Inflammatory macrophage treated with lipopolysaccharide for 1 hour (primary cell): ENCODE measurements at regions not wholly inside any gene's neighbourhood (a gene's known extent, or its start where the extent isn't known, plus 50 kb on each side); places are given as distances from the start of the nearest gene placed in this dataset.

Source experiments
- DNase-seq, 2 donors: peaks; one replicate each; pipeline ENCODE4 v3.0.0-alpha.2; 2020 to 2022

GRCh38 chr1:57848406-57848805 lies 424.5 kb upstream of the DAB1 start:
- DNase-seq: no peak

GRCh38 chr1:57845041-57845440 lies 421.2 kb upstream of the DAB1 start:
- DNase-seq: no peak

- no peak for DNase-seq
These were observed 420.6 kb upstream of the DAB1 start for GRCh38 chr1:57844382-57844980.

GRCh38 chr1:57843760-57844159 lies 419.9 kb upstream of the DAB1 start:
- DNase-seq: no peak

GRCh38 chr1:57839526-57839925 lies 415.7 kb upstream of the DAB1 start:
- no peak for DNase-seq

- no peak for DNase-seq
These were observed 415.2 kb upstream of the DAB1 start for GRCh38 chr1:57839067-57839466.

GRCh38 chr1:57835620-57836019 lies 411.8 kb upstream of the DAB1 start:
- DNase-seq: no peak

GRCh38 chr1:57833296-57833695 lies 409.4 kb upstream of the DAB1 start:
- no peak for DNase-seq

GRCh38 chr1:57832612-57833011 lies 408.8 kb upstream of the DAB1 start:
- no peak for DNase-seq

GRCh38 chr1:57831624-57832023 lies 407.8 kb upstream of the DAB1 start:
- no peak for DNase-seq

- DNase-seq: no peak
These were observed 402.7 kb upstream of the DAB1 start for GRCh38 chr1:57826535-57826934.

GRCh38 chr1:57824535-57824934 lies 400.7 kb upstream of the DAB1 start:
- DNase-seq: no peak

GRCh38 chr1:57820356-57821095 lies 396.7 kb upstream of the DAB1 start:
- no peak for DNase-seq

GRCh38 chr1:57819893-57820292 lies 396.0 kb upstream of the DAB1 start:
- no peak for DNase-seq

GRCh38 chr1:57803586-57803985 lies 379.7 kb upstream of the DAB1 start:
- no peak for DNase-seq

GRCh38 chr1:57800376-57800775 lies 376.5 kb upstream of the DAB1 start:
- DNase-seq: no peak

GRCh38 chr1:57799490-57800115 lies 375.7 kb upstream of the DAB1 start:
- no peak for DNase-seq

- no peak for DNase-seq
These were observed 374.7 kb upstream of the DAB1 start for GRCh38 chr1:57798543-57798942.

GRCh38 chr1:57797084-57797483 lies 373.2 kb upstream of the DAB1 start:
- no peak for DNase-seq

GRCh38 chr1:57796616-57797015 lies 372.8 kb upstream of the DAB1 start:
- no peak for DNase-seq

- no peak for DNase-seq
These were observed 372.0 kb upstream of the DAB1 start for GRCh38 chr1:57795886-57796285.

GRCh38 chr1:57794078-57794477 lies 370.2 kb upstream of the DAB1 start:
- DNase-seq: no peak

- DNase-seq: no peak
These were observed 367.6 kb upstream of the DAB1 start for GRCh38 chr1:57791497-57791896.

- no peak for DNase-seq
These were observed 366.1 kb upstream of the DAB1 start for GRCh38 chr1:57789936-57790335.
